Ishikawa (cell line): ENCODE measurements at regions not wholly inside any gene's neighbourhood (a gene's known extent, or its start where the extent isn't known, plus 50 kb on each side); places are given as distances from the start of the nearest gene placed in this dataset.

Experiments
- CEBPB ChIP-seq: IDR thresholded peaks from 2 replicates; pipeline ENCODE4 v1.6.1; 2012
- CREB1 ChIP-seq: IDR thresholded peaks from 2 replicates; pipeline ENCODE4 v1.6.1; 2012; ENCODE audit warnings: low read depth
- EGR1 ChIP-seq: IDR thresholded peaks from 2 replicates; pipeline ENCODE4 v1.6.1; 2012
- EP300 ChIP-seq: IDR thresholded peaks from 2 replicates; pipeline ENCODE4 v1.6.1; 2012; ENCODE audit warnings: borderline replicate concordance
- FOXM1 ChIP-seq: IDR thresholded peaks from 2 replicates; pipeline ENCODE4 v1.6.1; 2012; ENCODE audit warnings: low read depth, borderline replicate concordance
- NFIC ChIP-seq: IDR thresholded peaks from 2 replicates; pipeline ENCODE4 v1.6.1; 2012
- RAD21 ChIP-seq: IDR thresholded peaks from 2 replicates; pipeline ENCODE4 v1.6.1; 2012; ENCODE audit warnings: low read depth
- TCF12 ChIP-seq: IDR thresholded peaks from 2 replicates; pipeline ENCODE4 v1.6.1; 2012; ENCODE audit warnings: low read depth
- TEAD4 ChIP-seq: IDR thresholded peaks from 2 replicates; pipeline ENCODE4 v1.6.1; 2012
- USF1 ChIP-seq: IDR thresholded peaks from 2 replicates; pipeline ENCODE4 v1.6.1; 2012
- TF ChIP-seq, protein P1 (sequence below): IDR thresholded peaks from 2 replicates; pipeline ENCODE4 v1.6.1; 2012; ENCODE audit warnings: low read depth, mild to moderate bottlenecking
- TF ChIP-seq, protein P2 (sequence below): IDR thresholded peaks from 2 replicates; pipeline ENCODE4 v1.6.1; 2012

DNA sequence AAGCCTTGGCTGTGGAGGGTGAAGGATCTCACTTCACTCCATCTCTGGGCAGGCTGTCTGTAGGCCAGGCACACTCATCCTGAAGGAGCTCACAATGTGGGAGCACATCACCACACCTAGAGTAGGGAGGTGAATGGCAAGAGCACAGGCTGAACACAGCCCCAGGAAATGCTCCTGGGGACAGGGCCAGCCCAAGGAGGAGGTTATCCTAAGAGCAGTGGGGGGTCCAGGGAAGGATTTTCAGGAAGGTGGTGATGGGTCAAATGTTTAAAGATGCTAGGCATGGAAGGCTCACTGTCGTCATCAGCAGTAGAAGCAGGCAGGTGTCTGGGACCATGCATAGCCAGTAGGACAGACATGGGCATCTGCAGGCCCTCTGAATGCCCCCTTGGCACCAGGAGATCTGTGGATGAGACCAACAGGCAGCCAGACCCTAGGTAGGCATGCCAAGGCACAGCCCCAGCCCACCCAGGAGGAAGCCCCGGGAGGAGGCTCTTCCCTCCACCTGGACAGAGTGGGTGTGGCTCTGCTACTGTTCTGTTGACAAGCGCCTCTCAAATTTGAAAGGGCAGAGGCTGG lies 91.7 kb upstream of the RAB6C start:
- TF ChIP-seq EGR1, result no peak
- no peak for TF ChIP-seq RAD21
- no peak for TF ChIP-seq TCF12
- TF ChIP-seq CREB1, result no peak
- no peak for TF ChIP-seq EP300
- no peak for TF ChIP-seq NFIC
- no peak for TF ChIP-seq CEBPB
- TF ChIP-seq, protein P1, sequence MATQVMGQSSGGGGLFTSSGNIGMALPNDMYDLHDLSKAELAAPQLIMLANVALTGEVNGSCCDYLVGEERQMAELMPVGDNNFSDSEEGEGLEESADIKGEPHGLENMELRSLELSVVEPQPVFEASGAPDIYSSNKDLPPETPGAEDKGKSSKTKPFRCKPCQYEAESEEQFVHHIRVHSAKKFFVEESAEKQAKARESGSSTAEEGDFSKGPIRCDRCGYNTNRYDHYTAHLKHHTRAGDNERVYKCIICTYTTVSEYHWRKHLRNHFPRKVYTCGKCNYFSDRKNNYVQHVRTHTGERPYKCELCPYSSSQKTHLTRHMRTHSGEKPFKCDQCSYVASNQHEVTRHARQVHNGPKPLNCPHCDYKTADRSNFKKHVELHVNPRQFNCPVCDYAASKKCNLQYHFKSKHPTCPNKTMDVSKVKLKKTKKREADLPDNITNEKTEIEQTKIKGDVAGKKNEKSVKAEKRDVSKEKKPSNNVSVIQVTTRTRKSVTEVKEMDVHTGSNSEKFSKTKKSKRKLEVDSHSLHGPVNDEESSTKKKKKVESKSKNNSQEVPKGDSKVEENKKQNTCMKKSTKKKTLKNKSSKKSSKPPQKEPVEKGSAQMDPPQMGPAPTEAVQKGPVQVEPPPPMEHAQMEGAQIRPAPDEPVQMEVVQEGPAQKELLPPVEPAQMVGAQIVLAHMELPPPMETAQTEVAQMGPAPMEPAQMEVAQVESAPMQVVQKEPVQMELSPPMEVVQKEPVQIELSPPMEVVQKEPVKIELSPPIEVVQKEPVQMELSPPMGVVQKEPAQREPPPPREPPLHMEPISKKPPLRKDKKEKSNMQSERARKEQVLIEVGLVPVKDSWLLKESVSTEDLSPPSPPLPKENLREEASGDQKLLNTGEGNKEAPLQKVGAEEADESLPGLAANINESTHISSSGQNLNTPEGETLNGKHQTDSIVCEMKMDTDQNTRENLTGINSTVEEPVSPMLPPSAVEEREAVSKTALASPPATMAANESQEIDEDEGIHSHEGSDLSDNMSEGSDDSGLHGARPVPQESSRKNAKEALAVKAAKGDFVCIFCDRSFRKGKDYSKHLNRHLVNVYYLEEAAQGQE, result no peak
- TF ChIP-seq, protein P2, sequence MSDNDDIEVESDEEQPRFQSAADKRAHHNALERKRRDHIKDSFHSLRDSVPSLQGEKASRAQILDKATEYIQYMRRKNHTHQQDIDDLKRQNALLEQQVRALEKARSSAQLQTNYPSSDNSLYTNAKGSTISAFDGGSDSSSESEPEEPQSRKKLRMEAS, result no peak
- no peak for TF ChIP-seq TEAD4
- TF ChIP-seq USF1, result no peak
- no peak for TF ChIP-seq FOXM1
